ENCODE measurements at regions not wholly inside any gene's neighbourhood (a gene's known extent, or its start where the extent isn't known, plus 50 kb on each side); places are given as distances from the start of the nearest gene placed in this dataset.
A peak's percentile ranks its signal among the peaks of the same experiment; 100 is the strongest.
"Not testable (repeated sequence)": the region's sequence is repeated elsewhere in the genome, so short reads cannot be mapped to it uniquely, and the experiment has no call there.

DNA sequence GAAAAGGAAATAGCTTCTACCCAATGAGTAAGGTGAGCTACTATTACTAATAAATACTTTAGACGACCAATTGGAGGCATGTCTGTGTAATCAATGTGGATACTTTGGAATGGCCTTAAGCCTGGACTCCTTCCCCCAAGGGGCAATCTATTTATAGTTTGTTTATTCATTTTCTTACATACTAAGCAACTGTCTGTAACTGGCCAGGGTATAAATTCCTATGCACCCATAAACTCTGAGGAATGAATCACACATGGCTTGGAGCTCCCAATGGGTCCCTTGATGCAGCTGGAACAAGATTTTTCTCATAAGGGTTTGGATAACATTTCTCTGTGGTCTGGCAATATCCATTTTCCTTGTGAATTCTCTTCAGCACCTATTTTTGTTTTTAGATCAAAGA, 506.8 kb downstream of the EDEM1 start:
- H3K4me3 ChIP-seq (ENCODE audit: low read length) = no peak overlapping the region
- DNase-seq (ENCODE audit: low read depth, low spot score) = no peak

DNA sequence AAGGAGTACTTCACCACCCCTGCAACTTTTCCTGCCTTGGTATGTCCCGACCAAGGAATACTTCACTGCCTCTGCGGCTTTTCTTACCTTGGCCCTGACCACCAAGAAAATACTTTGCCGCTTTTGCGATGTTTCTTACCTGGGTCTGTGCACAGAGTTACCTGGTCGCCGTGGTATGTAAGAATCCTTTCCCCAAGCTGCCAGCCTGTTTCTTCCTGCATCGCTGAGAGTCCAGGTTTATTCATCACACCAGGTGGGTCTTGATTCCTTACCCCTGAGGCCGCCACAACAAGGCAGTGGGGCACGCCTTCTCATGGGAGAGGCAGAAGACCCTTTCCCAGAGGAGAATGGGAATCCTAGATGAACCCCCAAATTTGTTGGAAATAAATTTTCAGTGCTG, 511.3 kb downstream of the EDEM1 start:
- DNase-seq (ENCODE audit: low read depth, low spot score) = no peak
- no peak overlapping the region for H3K4me3 ChIP-seq (ENCODE audit: low read length)

DNA sequence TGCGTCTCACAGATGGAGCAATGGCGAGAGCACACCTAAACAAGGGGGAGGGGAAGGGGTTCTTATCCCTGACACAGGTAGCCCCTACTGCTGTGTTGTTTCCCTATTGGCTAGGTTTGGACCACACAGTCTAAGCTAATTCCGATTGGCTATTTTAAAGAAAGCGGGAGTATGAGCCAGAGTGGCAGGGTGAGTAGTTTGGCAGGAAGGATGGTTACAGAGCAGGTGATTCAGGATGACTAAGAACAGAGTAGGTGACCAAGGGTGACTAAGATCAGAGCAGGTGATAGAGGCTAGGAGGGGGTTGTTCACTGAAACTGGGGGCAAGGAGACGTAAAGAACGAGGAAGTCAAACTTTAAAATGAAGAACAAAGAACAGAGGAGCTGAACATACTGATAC, 511.8 kb downstream of the EDEM1 start:
- no peak overlapping the region for H3K4me3 ChIP-seq (ENCODE audit: low read length)
- no peak for DNase-seq (ENCODE audit: low read depth, low spot score)

DNA sequence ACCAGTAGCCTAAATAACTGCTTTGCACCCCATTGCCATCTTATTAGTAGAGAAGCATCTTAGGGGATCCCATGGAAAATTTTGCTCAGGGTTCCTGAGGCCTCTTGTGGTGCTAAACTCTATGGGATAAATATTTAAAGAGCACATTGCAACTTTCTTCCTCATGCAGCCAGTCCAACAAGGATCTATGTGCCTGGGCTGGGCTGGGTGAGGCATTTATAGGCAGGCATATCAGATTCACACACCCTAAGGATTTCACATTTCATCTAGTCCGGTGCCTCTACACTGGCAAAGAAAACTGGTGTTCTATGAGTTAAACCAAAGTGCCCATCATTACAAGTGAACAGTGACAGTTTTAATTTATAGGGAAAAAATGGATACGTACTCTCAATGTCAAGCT, 512.3 kb downstream of the EDEM1 start:
- H3K4me3 ChIP-seq (ENCODE audit: low read length) = no peak overlapping the region
- no peak for DNase-seq (ENCODE audit: low read depth, low spot score)

DNA sequence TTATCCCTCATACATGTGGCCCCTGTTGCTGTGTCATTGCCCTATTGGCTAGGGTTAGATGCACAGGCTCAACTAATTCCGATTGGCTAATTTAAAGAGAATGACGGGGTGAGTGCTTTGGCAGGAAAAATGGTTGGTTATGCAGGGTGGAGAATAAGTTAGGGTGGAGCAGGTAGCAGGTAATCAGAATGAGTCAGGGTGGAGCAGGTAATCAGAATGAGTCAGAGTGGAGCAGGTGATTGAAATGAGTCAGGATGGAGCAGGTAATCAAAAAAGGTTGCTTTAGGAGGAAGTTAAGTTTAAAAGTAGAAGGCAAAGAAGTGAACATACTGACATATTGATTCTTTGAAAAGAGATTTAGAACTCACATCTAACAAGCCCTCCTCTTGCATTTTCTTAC, 513.5 kb downstream of the EDEM1 start:
- not testable (repeated sequence) for DNase-seq (ENCODE audit: low read depth, low spot score); H3K4me3 ChIP-seq (ENCODE audit: low read length)

DNA sequence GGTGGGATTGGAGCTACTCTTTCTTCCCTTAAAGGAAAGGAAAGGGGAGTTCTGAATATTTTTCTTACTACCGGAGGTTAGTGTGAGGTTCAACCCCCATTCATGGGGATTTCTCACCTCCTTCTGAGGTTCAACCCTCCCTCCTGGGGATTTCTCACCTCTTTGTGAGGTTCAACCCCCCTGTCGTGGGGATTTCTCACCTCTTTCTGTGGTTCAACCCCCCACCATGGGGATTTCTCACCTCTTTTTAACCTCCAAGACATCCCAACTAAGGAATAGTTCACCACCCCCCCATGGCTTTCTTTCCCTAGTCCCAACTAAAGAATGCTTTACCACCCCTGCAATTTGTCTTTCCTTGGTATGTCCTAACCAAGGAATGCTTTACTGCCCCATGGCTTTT, 520.3 kb downstream of the EDEM1 start:
- no peak for DNase-seq (ENCODE audit: low read depth, low spot score)
- H3K4me3 ChIP-seq (ENCODE audit: low read length) = no peak overlapping the region

DNA sequence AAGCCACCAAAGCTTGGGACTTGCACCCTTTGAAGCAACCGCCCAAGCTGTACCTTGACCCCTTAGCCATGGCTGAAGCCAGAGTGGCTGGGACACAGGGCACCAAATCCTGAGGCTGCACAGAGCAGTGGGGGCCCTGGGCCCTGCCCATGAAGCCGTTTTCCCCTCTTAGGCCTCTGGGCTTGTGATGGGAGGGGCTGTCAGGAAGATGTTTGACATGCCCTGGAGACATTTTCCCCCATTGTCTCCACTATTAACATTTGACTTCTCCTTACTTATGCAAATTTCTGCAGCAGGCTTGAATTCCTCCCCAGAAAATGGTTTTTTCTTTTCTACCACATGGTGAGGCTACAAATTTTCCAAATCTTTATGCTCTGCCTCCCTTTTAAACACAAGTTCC, 522.2 kb downstream of the EDEM1 start:
- H3K4me3 ChIP-seq (ENCODE audit: low read length) = no peak overlapping the region
- DNase-seq (ENCODE audit: low read depth, low spot score) = no peak

DNA sequence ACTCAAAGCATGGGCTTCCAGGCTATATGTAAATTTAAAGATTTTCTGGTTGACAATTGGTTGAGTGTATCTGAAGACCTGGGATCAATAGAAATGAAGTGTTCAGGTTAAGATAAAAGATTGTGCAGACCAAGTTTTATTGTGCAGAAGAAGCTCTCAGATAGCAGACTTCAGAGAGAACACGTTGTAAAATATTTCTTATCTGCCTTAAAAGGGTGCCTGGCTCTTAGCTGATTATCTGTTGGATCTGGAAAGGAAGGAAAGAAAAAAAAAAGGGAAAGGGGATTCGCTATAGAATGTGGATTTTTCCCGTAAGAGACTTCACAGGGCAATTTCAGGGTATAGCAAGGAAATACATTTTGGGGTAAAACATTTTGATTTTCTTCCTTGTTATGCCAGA, 523.2 kb downstream of the EDEM1 start:
- DNase-seq (ENCODE audit: low read depth, low spot score) = no peak
- no peak overlapping the region for H3K4me3 ChIP-seq (ENCODE audit: low read length)

DNA sequence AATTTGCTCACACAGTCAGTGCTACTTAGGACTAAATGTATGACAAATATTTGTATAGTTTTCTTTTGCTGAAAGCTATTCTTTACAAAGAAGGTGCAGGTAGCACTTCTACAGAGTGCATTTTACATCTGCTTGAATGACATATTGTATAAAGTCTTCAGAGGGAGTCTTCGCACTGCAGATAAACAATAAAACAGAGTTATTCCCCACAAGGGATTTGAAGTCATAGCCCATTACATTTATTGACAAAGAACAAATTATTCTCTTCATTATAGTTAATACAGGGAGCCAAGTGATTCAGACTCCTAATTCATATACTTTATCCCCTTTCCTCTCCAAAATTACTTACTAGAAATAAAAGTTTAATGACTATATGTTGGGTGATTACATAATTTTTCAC, 529.7 kb downstream of the EDEM1 start:
- H3K4me3 ChIP-seq (ENCODE audit: low read length) = no peak overlapping the region
- DNase-seq (ENCODE audit: low read depth, low spot score) = no peak

DNA sequence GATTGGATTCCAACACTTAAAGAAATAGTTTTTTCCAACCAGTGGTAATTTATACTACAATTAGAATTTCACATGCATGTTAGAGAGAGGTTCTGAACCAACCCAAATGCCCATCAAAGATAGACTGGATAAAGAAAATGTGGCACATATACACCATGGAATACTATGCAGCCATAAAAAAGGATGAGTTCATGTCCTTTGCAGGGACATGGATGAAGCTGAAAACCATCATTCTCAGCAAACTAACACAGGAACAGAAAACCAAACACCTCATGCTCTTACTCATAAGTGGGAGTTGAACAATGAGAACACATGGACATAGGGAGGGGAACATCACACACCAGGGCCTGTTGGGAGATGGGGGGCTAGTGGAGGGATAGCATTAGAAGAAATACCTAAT, 532.2 kb downstream of the EDEM1 start:
- not testable (repeated sequence) for H3K4me3 ChIP-seq (ENCODE audit: low read length); DNase-seq (ENCODE audit: low read depth, low spot score)

DNA sequence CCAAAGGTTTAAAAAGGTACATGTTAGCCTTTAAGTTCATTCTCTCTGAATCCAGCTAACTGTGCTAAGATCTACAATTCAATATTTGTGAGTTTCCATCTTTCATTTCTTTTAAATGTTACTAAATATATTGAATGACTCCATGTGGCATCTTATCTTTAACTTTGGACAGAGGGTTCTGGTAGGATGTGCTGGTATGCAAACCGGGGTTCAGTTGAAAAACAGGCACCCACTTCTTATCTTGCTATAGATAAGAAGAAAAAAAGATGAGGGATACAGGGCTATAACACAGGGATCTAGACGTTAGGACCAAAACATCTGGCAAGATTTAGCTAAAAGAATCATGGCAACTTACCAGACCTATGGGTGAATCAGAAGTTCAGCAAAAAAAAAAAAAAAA, 538.3 kb downstream of the EDEM1 start:
- no peak for DNase-seq (ENCODE audit: low read depth, low spot score)
- no peak overlapping the region for H3K4me3 ChIP-seq (ENCODE audit: low read length)

DNA sequence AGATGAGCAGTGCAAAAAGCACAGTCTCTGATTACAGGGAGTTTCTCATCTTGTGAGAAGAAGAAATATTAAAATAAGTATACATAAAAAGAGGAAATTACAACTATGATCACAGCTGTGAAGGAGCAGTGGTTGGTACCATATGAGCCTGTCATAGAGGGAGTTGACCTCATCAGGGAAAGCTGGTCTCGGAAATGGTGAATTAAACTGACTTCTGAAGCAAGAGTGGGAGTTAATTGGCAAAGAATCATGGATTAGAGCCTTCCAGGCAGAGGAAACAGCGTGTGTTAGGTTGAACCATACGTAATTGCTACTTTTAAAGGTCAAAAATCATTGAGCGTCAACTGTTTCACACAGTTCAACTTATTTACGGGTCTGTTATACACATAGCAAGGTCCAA, 539.1 kb downstream of the EDEM1 start:
- DNase-seq (ENCODE audit: low read depth, low spot score) = no peak
- no peak overlapping the region for H3K4me3 ChIP-seq (ENCODE audit: low read length)

DNA sequence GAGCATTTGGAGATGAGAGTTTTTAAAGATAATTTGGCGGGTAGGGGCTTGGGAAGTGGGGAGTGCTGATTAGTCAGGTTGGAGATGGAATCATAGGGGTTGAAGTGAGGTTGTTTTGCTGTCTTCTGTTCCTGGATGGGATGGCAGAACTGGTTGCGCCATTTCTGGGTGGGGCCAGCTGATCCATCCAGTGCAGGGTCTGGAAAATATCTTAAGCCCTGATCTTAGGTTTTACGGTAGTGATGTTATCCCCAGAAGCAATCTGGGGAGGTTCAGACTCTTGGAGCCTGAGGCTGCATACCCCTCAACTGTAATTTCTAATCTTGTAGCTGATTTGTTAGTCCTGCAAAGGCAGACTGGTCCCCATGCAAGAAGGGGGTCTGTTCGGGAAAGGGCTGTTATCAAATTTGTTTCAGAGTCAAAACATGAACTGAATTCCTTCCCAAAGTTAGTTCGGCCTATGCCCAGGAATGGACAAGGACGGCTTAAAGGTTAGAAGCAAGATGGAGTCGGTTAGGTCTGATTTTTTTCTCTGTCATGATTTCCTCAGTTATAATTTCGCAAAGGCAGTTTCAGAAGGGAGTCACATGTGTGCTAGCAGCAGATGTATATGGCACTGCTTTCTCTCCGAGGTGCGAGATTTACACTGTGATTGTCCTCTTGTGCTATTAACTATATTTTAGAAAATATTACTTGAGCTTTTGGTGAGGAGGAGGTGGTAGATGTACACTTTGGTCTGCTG, 540.4 kb downstream of the EDEM1 start:
- no peak for DNase-seq (ENCODE audit: low read depth, low spot score)
- H3K4me3 ChIP-seq (ENCODE audit: low read length) = no peak overlapping the region

DNA sequence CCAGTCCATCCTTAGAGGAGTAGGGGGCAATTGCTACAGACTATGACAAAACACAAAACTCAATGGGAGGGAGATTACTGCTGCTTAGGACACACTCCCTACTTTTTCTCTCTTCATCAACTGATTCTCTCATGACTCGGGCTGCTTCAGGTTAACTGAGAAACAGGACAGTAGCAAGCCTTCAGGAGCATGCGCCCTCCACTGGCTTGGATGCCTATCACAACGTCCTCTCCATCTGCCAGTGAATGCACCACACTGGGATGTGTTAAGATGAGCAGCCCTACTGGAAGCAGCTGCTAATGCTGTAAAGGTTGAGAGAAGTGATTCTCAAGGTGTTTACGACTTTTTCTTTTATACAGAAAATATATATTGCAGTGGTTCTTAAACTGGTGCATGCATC, 542.3 kb downstream of the EDEM1 start:
- no peak overlapping the region for H3K4me3 ChIP-seq (ENCODE audit: low read length)
- peak; percentile 17 for DNase-seq (ENCODE audit: low read depth, low spot score)

DNA sequence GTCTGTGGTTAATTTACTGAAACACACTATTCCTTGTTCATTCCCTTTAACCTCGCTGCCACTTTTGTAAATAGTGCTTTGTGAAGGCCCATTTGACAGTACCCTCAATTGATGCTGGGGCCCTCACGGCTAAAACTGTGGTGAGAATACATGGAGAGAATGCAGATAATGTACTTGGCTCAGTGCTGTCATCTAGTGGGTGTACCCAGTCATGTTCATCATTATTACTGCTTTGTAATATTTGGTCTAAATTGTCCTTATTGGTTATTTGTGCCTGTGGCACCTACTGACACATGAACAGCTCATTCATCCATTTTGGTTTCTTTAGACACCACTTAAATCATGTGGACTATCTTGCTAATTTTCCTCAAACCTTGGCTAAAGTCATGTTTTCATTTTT, 543.6 kb downstream of the EDEM1 start:
- no peak overlapping the region for H3K4me3 ChIP-seq (ENCODE audit: low read length)
- peak; percentile 4 for DNase-seq (ENCODE audit: low read depth, low spot score)

DNA sequence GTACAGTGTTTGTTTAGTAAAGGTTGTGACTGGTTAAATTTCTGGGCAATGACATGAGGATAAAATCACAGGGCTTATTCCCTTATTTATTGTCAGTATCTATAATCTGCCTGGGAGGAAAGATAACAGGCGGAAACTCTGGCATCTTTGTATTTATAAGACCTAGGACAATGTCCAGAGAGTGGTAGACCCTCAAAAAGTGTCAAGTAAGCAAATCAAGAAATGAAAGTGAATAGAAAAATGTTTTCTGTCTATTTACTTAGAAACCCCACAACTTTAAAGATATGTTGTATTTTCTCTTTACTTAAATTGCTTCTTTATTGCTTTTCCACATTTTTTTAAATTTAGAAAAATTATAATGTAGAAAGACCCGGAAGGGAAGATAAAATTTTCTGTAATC, 544.6 kb downstream of the EDEM1 start:
- no peak overlapping the region for H3K4me3 ChIP-seq (ENCODE audit: low read length)

DNA sequence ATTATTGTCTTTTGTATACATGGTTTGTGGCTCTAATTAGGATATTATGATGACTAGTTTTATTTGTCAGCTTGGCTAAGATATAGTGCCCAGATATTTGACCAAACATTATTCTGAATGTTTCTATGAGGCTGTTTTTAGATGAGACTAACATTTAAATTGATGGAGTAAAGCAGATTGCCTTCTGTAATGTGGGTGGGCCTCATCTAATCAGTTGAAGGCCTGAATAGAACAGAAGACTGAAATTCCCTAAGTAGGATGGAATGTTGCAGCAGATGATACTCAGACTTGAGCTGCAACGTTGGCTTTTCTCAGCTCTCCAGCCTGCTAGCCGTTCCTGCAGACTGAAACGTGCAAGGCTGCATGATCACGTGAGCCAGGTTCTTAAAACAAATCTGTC, 546.5 kb downstream of the EDEM1 start:
- H3K4me3 ChIP-seq (ENCODE audit: low read length) = no peak overlapping the region
- no peak for DNase-seq (ENCODE audit: low read depth, low spot score)

More for the DNA sequence above, 544.6 kb downstream of the EDEM1 start:
- DNase-seq (ENCODE audit: low read depth, low spot score) = no peak

DNA sequence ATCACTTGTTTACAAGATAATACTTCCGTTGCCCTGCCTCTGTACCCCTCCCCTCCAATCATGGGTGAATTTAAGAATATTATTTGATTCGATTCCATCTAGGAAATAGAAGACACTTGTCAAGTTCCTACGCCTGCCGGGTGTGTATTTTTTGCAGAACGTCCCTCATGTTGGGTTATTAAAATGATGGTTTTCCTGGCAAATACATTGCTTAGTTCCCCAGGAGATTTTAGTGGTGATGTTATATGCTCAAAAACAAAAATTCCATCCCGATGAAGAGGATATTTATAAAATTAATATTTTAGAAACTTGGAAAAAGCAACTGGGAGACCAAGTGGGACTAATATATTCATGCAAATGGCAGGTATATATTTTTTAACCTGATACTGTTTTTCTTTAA, 548.4 kb downstream of the EDEM1 start:
- no peak overlapping the region for H3K4me3 ChIP-seq (ENCODE audit: low read length)
- no peak for DNase-seq (ENCODE audit: low read depth, low spot score)

DNA sequence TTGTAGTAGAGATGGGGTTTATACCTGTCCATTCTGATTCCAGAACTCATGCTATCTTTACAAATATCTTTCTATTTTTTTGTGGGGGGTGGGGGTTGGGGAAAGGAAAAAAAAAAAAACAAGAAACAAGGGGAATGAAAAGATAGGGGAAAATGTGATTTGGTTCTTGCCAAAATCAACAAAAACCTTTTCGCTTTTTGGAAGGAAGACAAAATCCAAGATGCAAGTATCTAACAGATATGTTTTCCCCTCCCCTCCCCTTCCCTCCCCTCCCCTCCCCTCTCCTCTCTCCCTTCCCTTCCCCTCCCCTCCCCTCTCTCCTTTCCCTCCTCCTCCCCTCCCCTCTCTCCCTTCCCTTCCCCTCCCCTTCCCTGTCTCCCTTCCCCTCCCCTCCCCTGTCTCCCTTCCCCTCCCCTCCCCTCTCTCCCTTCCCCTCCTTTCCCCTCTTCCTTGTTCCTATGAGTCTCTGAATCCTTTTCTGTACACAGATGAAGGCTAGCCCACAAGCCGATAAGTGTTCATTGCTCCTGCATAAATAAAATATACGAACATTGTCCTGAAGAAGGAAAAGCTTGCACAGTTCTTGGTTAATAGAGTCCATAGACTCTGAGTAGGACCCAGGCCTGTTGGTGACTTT, 551.9 kb downstream of the EDEM1 start:
- H3K4me3 ChIP-seq (ENCODE audit: low read length) = no peak overlapping the region
- DNase-seq (ENCODE audit: low read depth, low spot score) = no peak

DNA sequence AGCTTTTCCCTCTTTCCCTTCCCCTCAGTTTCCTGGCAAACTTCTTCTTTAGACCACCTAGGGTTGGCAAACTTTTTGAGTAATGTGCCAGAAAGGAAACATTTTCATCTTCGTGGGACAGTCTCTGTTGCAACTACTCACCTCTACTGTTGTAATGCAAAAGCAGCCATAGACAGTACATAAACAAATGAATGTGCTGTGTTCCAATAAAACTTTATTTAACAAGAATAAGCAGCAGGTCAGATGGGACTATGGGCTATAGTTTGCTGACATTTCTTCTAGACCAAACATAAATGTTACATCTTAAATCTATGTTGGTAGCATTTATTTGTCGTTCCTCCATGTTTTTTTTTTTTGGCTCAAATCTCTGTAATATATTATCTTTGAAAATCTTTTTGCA, 552.4 kb downstream of the EDEM1 start:
- DNase-seq (ENCODE audit: low read depth, low spot score) = no peak
- no peak overlapping the region for H3K4me3 ChIP-seq (ENCODE audit: low read length)

DNA sequence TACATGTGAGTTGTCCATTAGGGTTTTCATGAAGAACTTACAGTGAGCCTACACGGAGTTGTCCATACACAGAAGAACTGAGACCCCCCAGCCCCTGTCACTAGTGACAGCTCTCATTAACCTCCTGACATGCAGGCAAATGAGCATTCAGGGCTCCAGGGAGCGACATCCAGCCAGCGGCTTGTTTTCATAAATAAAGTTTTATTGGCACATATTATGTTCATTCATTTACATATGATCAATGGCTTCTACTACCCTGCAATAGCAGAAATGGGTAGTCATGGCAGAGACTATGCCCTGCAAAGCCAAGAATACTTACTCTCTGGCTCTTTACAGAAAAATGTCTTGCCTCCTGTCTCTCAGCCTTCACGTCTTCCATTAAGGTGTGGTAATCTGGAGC, 553.5 kb downstream of the EDEM1 start:
- no peak overlapping the region for H3K4me3 ChIP-seq (ENCODE audit: low read length)
- DNase-seq (ENCODE audit: low read depth, low spot score) = no peak

Data from Jurkat, Clone E6-1 (cell line).